A549 (cell line): ENCODE measurements at regions not wholly inside any gene's neighbourhood (a gene's known extent, or its start where the extent isn't known, plus 50 kb on each side); places are given as distances from the start of the nearest gene placed in this dataset.

Experiments used
- CTCF ChIP-seq: fragments of >200 bp; sonication (Bioruptor Twin); formaldehyde crosslinking; IDR thresholded peaks from 3 replicates; pipeline ENCODE4 v1.5.1; 2016
- EP300 ChIP-seq, 2 experiments: fragments of >200 bp; sonication (Bioruptor Twin); formaldehyde crosslinking; IDR thresholded peaks; 2 replicates in 1 of 2; 3 replicates in 1 of 2; pipeline ENCODE4 v1.6.1; 2016 to 2017
- HMGXB4 ChIP-seq: fragments of 250-450 bp; sonication (Bioruptor Pico); IDR thresholded peaks from 2 replicates; pipeline ENCODE4 v1.5.0; 2021; ENCODE audit warnings: mild to moderate bottlenecking, moderate library complexity, borderline replicate concordance
- JUNB ChIP-seq: fragments of >200 bp; sonication (Bioruptor Twin); formaldehyde crosslinking; IDR thresholded peaks from 2 replicates; pipeline ENCODE4 v1.6.1; 2016
- MAX ChIP-seq: IDR thresholded peaks from 2 replicates; pipeline ENCODE4 v1.6.1; 2012
- NR3C1 ChIP-seq: fragments of >200 bp; sonication (Bioruptor Twin); formaldehyde crosslinking; IDR thresholded peaks from 3 replicates; pipeline ENCODE4 v1.6.1; 2017
- POLR2A ChIP-seq: IDR thresholded peaks from 2 replicates; pipeline ENCODE4 v1.6.1; 2012; ENCODE audit warnings: mild to moderate bottlenecking, low read length
- RAD21 ChIP-seq, 2 experiments: fragments of >200 bp in 1 of 2; sonication (Bioruptor Twin) in 1 of 2; formaldehyde crosslinking in 1 of 2; IDR thresholded peaks in 1 of 2; conservative IDR thresholded peaks in 1 of 2; 2 replicates in 1 of 2; 3 replicates in 1 of 2; pipeline ENCODE4 v1.6.1; 2012 to 2018; ENCODE audit warnings: inconsistent platforms in 1 of 2
- ZNF302 ChIP-seq: fragments of 250-450 bp; sonication (Bioruptor Pico); IDR thresholded peaks from 2 replicates; pipeline ENCODE4 v1.9.0; 2021; ENCODE audit warnings: inconsistent platforms, mild to moderate bottlenecking, moderate library complexity
- ZSCAN20 ChIP-seq: fragments of 250-450 bp; sonication (Bioruptor Pico); IDR thresholded peaks from 2 replicates; pipeline ENCODE4 v1.8.0; 2022; ENCODE audit warnings: mild to moderate bottlenecking, moderate library complexity

- no peak for TF ChIP-seq RAD21 (conservative IDR thresholded peaks at IDR 0.05 in 1 of 2, IDR thresholded peaks at IDR 0.05 in 1 of 2)
- no peak for TF ChIP-seq CTCF
- no peak for TF ChIP-seq MAX
- TF ChIP-seq POLR2A = no peak
- no peak for TF ChIP-seq JUNB
- TF ChIP-seq NR3C1 = no peak
- TF ChIP-seq HMGXB4 (CRISPR knock-in tag) = no peak
- no peak for TF ChIP-seq ZNF302 (CRISPR knock-in tag)
- no peak for TF ChIP-seq EP300 (IDR thresholded peaks at IDR 0.05)
- TF ChIP-seq ZSCAN20 (CRISPR knock-in tag) = no peak
Measured at GRCh38 chr15:72911626-72912025, 128.1 kb upstream of the ADPGK start.
